ENCODE measurements at regions not wholly inside any gene's neighbourhood (a gene's known extent, or its start where the extent isn't known, plus 50 kb on each side); places are given as distances from the start of the nearest gene placed in this dataset.

GRCh38 chr7:68414631-68415425 lies 1183.4 kb upstream of the AUTS2 start:
- Histone ChIP-seq H3K36me3 (no peaks in the 10 kb centered on the region), H3K9me3 (no peaks in the 10 kb centered on the region), H3K4me3 (no peak overlapping the region), H3K27me3 (no peaks in the 10 kb centered on the region)
- no peak for DNase-seq

GRCh38 chr7:68417002-68417401 lies 1181.3 kb upstream of the AUTS2 start:
- H3K27me3 ChIP-seq: no peaks in the 10 kb centered on the region
- no peak for DNase-seq
- no peaks in the 10 kb centered on the region for H3K9me3 ChIP-seq
- H3K36me3 ChIP-seq: no peaks in the 10 kb centered on the region
- H3K4me3 ChIP-seq: no peak overlapping the region

GRCh38 chr7:68417659-68418058 lies 1180.6 kb upstream of the AUTS2 start:
- H3K36me3 ChIP-seq: no peaks in the 10 kb centered on the region
- no peaks in the 10 kb centered on the region for H3K27me3 ChIP-seq
- H3K4me3 ChIP-seq: no peak overlapping the region
- no peaks in the 10 kb centered on the region for H3K9me3 ChIP-seq
- DNase-seq: no peak

GRCh38 chr7:68420342-68421192 lies 1177.7 kb upstream of the AUTS2 start:
- Histone ChIP-seq H3K9me3 (no peaks in the 10 kb centered on the region), H3K27me3 (no peaks in the 10 kb centered on the region), H3K36me3 (no peaks in the 10 kb centered on the region), H3K4me3 (no peak overlapping the region)
- no peak for DNase-seq

- Histone ChIP-seq H3K4me3 (no peak overlapping the region), H3K9me3 (no peaks in the 10 kb centered on the region), H3K27me3 (no peaks in the 10 kb centered on the region), H3K36me3 (no peaks in the 10 kb centered on the region)
- no peak for DNase-seq
These were observed 1176.6 kb upstream of the AUTS2 start for GRCh38 chr7:68421712-68422111.

- no peak for DNase-seq
- no peaks in the 10 kb centered on the region for H3K27me3 ChIP-seq
These were observed 1176.0 kb upstream of the AUTS2 start for GRCh38 chr7:68422281-68422680.

GRCh38 chr7:68423356-68423755 lies 1174.9 kb upstream of the AUTS2 start:
- Histone ChIP-seq H3K27me3 (no peaks in the 10 kb centered on the region), H3K4me3 (no peak overlapping the region), H3K36me3 (no peaks in the 10 kb centered on the region), H3K9me3 (no peaks in the 10 kb centered on the region)
- DNase-seq: no peak

More at GRCh38 chr7:68422281-68422680, 1176.0 kb upstream of the AUTS2 start:
- Histone ChIP-seq H3K9me3 (no peaks in the 10 kb centered on the region), H3K36me3 (no peaks in the 10 kb centered on the region), H3K4me3 (no peak overlapping the region)

GRCh38 chr7:68424658-68425297 lies 1173.5 kb upstream of the AUTS2 start:
- no peak overlapping the region for H3K4me3 ChIP-seq
- DNase-seq: no peak
- no peaks in the 10 kb centered on the region for H3K27me3 ChIP-seq
- no peaks in the 10 kb centered on the region for H3K9me3 ChIP-seq
- H3K36me3 ChIP-seq: no peaks in the 10 kb centered on the region

GRCh38 chr7:68425377-68425776 lies 1172.9 kb upstream of the AUTS2 start:
- Histone ChIP-seq H3K9me3 (no peaks in the 10 kb centered on the region), H3K36me3 (no peaks in the 10 kb centered on the region), H3K27me3 (no peaks in the 10 kb centered on the region), H3K4me3 (no peak overlapping the region)
- DNase-seq: no peak

- no peaks in the 10 kb centered on the region for H3K36me3 ChIP-seq
- H3K4me3 ChIP-seq: no peak overlapping the region
- no peak for DNase-seq
- no peaks in the 10 kb centered on the region for H3K9me3 ChIP-seq
- H3K27me3 ChIP-seq: no peaks in the 10 kb centered on the region
These were observed 1168.7 kb upstream of the AUTS2 start for GRCh38 chr7:68429411-68430117.

- no peak for DNase-seq
- no peaks in the 10 kb centered on the region for H3K9me3 ChIP-seq
- H3K4me3 ChIP-seq: no peak overlapping the region
- no peaks in the 10 kb centered on the region for H3K36me3 ChIP-seq
- H3K27me3 ChIP-seq: no peaks in the 10 kb centered on the region
These were observed 1165.7 kb upstream of the AUTS2 start for GRCh38 chr7:68432585-68432984.

GRCh38 chr7:68433462-68434070 lies 1164.7 kb upstream of the AUTS2 start:
- Histone ChIP-seq H3K9me3 (no peaks in the 10 kb centered on the region), H3K27me3 (no peaks in the 10 kb centered on the region), H3K36me3 (no peaks in the 10 kb centered on the region), H3K4me3 (no peak overlapping the region)
- DNase-seq: no peak

- Histone ChIP-seq H3K27me3 (no peaks in the 10 kb centered on the region), H3K9me3 (no peaks in the 10 kb centered on the region), H3K4me3 (no peak overlapping the region), H3K36me3 (no peaks in the 10 kb centered on the region)
- no peak for DNase-seq
These were observed 1163.4 kb upstream of the AUTS2 start for GRCh38 chr7:68434857-68435256.

GRCh38 chr7:68438016-68438415 lies 1160.3 kb upstream of the AUTS2 start:
- Histone ChIP-seq H3K27me3 (no peaks in the 10 kb centered on the region), H3K4me3 (no peak overlapping the region), H3K36me3 (no peaks in the 10 kb centered on the region), H3K9me3 (no peaks in the 10 kb centered on the region)
- DNase-seq: no peak

- no peak for DNase-seq
- H3K4me3 ChIP-seq: no peak overlapping the region
These were observed 1159.5 kb upstream of the AUTS2 start for GRCh38 chr7:68438811-68439210.

GRCh38 chr7:68439897-68440296 lies 1158.4 kb upstream of the AUTS2 start:
- Histone ChIP-seq H3K9me3 (no peaks in the 10 kb centered on the region), H3K27me3 (no peaks in the 10 kb centered on the region), H3K36me3 (no peaks in the 10 kb centered on the region), H3K4me3 (no peak overlapping the region)
- no peak for DNase-seq

More at GRCh38 chr7:68438811-68439210, 1159.5 kb upstream of the AUTS2 start:
- no peaks in the 10 kb centered on the region for H3K27me3 ChIP-seq
- no peaks in the 10 kb centered on the region for H3K36me3 ChIP-seq
- H3K9me3 ChIP-seq: no peaks in the 10 kb centered on the region

All from MG63 (cell line).